ENCODE measurements at regions not wholly inside any gene's neighbourhood (a gene's known extent, or its start where the extent isn't known, plus 50 kb on each side); places are given as distances from the start of the nearest gene placed in this dataset.

Small RNA genes lying in the stretch of these regions (microRNA-seq; reads per million reads assigned to microRNA genes)
- 0 reads per million in 2 experiments for gene MIR4462 (ENCODE audit: insufficient read depth in 1 of 2, insufficient read length in 1 of 2, unreplicated experiment in 1 of 2)

Small RNA genes lying in the stretch of these regions (small RNA-seq; reads per million reads assigned to genes)
- gene MIR4462 = 0 reads per million in 5 experiments
